Smooth muscle cell (in vitro differentiated cells): ENCODE measurements at regions not wholly inside any gene's neighbourhood (a gene's known extent, or its start where the extent isn't known, plus 50 kb on each side); places are given as distances from the start of the nearest gene placed in this dataset.

Experiments used
- DNase-seq: peaks from one replicate; lab custom pipeline; 2025; ENCODE audit not compliant: unreplicated experiment; lab: John Stamatoyannopoulos, UW
- H2AFZ ChIP-seq: fragments of 200-600 bp; sonication (generic); 2 replicates; pipeline ENCODE4 v1.6.0; 2016; ENCODE audit warnings: antibody characterized with exemption, low read depth, mild to moderate bottlenecking
- H3F3A ChIP-seq: fragments of 200-600 bp; sonication (generic); 2 replicates; pipeline ENCODE4 v1.6.0; 2017; ENCODE audit warnings: antibody characterized with exemption, low read depth
- H3K27ac ChIP-seq: fragments of 200-600 bp; sonication (generic); 2 replicates; pipeline ENCODE4 v1.5.1; 2016; ENCODE audit warnings: low read depth, mild to moderate bottlenecking
- H3K27me3 ChIP-seq: fragments of 200-600 bp; sonication (generic); 2 replicates; pipeline ENCODE4 v1.6.1; 2016; ENCODE audit warnings: low read depth, mild to moderate bottlenecking
- H3K36me3 ChIP-seq: fragments of 200-600 bp; sonication (generic); 2 replicates; pipeline ENCODE4 v1.5.1; 2016; ENCODE audit warnings: low read depth
- H3K4me1 ChIP-seq: fragments of 200-600 bp; sonication (generic); 2 replicates; pipeline ENCODE4 v1.5.1; 2016; ENCODE audit warnings: low read depth
- H3K4me2 ChIP-seq: fragments of 200-600 bp; sonication (generic); 2 replicates; pipeline ENCODE4 v1.6.0; 2016; ENCODE audit warnings: mild to moderate bottlenecking
- H3K4me3 ChIP-seq: fragments of 200-600 bp; sonication (generic); 2 replicates; pipeline ENCODE4 v1.5.1; 2016; ENCODE audit warnings: mild to moderate bottlenecking
- H3K79me2 ChIP-seq: fragments of 200-600 bp; sonication (generic); 2 replicates; pipeline ENCODE4 v1.6.0; 2016; ENCODE audit warnings: low read depth, mild to moderate bottlenecking
- H3K9ac ChIP-seq: fragments of 200-600 bp; sonication (generic); 2 replicates; pipeline ENCODE4 v1.6.0; 2016; ENCODE audit warnings: low read depth
- H3K9me3 ChIP-seq: fragments of 200-600 bp; sonication (generic); replicated peaks from 2 replicates; pipeline ENCODE4 v1.5.1; 2016; ENCODE audit warnings: low read depth
- H4K20me1 ChIP-seq: fragments of 200-600 bp; sonication (generic); 2 replicates; pipeline ENCODE4 v1.6.0; 2016; ENCODE audit warnings: low read depth
- WGBS: methylation state at CpG from one replicate; pipeline ENCODE4 v1.1.7; 2016; ENCODE audit warnings: low lambda C conversion rate; 5-methylcytosine and 5-hydroxymethylcytosine counted together
- TF ChIP-seq, protein P1 (sequence below): fragments of 200-600 bp; sonication (generic); IDR thresholded peaks from 2 replicates; pipeline ENCODE4 v1.5.1; 2017; ENCODE audit warnings: borderline replicate concordance, mild to moderate bottlenecking, antibody characterized with exemption; ENCODE audit not compliant: insufficient read depth, poor library complexity, severe bottlenecking

DNA sequence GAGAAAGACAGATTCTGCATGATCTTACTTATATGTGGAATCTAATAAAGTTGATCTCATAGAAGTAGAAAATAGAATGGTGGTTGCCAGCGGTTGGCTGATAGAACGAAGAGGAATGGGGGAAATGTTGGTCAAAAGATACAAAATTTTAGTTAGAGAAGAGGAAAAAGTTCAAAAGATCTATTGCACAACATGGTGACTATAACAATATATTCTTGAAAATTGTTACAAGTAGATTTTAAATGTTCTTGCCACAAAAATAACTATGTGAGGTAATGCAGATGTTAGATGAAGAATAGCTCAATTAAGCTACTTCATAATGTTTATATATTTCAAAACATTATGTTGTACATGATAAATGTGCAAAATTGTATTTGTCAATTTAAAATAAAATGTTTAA, 112.3 kb upstream of the SMIM30 start:
- Histone ChIP-seq H3K27me3 (no peaks in the 10 kb centered on the region), H3K36me3 (no peaks in the 10 kb centered on the region), H3K4me2 (no peak overlapping the region), H4K20me1 (no peaks in the 10 kb centered on the region), H3K9me3 (no peaks in the 10 kb centered on the region), H3K9ac (no peak overlapping the region), H3K4me3 (no peak overlapping the region), H3F3A (no peaks in the 10 kb centered on the region), H3K27ac (no peak overlapping the region), H3K4me1 (no peaks in the 10 kb centered on the region), H3K79me2 (no peaks in the 10 kb centered on the region), H2AFZ (no peak overlapping the region)
- 79% methylated on average over 2 of the region's 2 CpGs for WGBS
- TF ChIP-seq, protein P1, sequence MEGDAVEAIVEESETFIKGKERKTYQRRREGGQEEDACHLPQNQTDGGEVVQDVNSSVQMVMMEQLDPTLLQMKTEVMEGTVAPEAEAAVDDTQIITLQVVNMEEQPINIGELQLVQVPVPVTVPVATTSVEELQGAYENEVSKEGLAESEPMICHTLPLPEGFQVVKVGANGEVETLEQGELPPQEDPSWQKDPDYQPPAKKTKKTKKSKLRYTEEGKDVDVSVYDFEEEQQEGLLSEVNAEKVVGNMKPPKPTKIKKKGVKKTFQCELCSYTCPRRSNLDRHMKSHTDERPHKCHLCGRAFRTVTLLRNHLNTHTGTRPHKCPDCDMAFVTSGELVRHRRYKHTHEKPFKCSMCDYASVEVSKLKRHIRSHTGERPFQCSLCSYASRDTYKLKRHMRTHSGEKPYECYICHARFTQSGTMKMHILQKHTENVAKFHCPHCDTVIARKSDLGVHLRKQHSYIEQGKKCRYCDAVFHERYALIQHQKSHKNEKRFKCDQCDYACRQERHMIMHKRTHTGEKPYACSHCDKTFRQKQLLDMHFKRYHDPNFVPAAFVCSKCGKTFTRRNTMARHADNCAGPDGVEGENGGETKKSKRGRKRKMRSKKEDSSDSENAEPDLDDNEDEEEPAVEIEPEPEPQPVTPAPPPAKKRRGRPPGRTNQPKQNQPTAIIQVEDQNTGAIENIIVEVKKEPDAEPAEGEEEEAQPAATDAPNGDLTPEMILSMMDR: no peak
- DNase-seq: no peak

DNA sequence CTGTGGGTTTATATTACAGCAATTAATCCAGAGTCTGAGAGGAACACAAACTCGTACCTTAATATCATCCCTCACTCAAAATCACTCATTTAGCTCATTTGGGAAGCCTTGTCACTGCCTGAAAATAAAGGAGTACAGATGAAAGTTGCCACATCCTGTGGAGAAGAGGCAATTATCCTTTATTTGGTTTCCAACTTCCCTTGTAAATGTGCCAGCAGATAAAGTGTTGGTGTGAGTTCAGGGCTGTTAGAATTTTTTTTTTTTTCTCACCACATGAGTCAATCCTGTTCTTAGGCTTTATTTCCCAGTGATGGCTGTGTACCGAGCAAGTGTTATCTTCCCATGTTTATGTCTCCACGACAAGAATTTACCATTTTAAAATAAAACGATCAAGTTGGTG, 99.0 kb upstream of the SMIM30 start:
- 25% methylated on average over 4 of the region's 4 CpGs for whole genome bisulfite sequencing
- H3K79me2 ChIP-seq: no peaks in the 10 kb centered on the region
- no peaks in the 10 kb centered on the region for H4K20me1 ChIP-seq
- H3K36me3 ChIP-seq: no peaks in the 10 kb centered on the region
- H3K9ac ChIP-seq: no peak overlapping the region
- TF ChIP-seq, protein P1: no peak
- no peak for DNase-seq
- peaks cover 11% of the 10 kb centered on the region for H3K27me3 ChIP-seq
- no peaks in the 10 kb centered on the region for H3K9me3 ChIP-seq
- H2AFZ ChIP-seq: peak overlapping the region; percentile 53
- no peak overlapping the region for H3K4me3 ChIP-seq
- no peak overlapping the region for H3K4me2 ChIP-seq
- no peaks in the 10 kb centered on the region for H3F3A ChIP-seq
- no peaks in the 10 kb centered on the region for H3K4me1 ChIP-seq
- no peak overlapping the region for H3K27ac ChIP-seq

DNA sequence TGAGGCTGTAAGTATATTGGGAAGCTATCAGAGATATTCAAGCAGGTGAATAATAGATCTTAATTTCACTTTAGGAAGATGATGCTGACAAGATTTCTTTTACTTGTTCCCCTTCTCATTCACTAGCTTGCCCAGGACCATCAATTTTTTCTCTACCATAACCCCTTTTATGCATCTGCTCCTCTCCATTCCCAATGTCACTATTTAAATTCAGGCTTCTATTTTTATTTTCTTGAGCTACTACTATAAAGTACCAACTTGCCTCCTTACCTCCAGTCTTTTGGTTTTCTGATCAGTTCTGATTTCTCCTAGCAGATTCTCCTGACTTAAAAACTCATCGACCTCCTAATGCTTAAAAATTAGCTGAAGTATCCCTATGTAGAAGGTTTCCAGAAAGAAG, 97.7 kb upstream of the SMIM30 start:
- Histone ChIP-seq H3K27ac (no peak overlapping the region), H3K79me2 (no peaks in the 10 kb centered on the region), H3F3A (no peaks in the 10 kb centered on the region), H3K4me3 (no peak overlapping the region), H2AFZ (no peak overlapping the region), H3K36me3 (no peaks in the 10 kb centered on the region), H3K4me2 (no peak overlapping the region), H4K20me1 (no peaks in the 10 kb centered on the region), H3K9ac (no peak overlapping the region), H3K4me1 (no peaks in the 10 kb centered on the region), H3K27me3 (peaks cover 11% of the 10 kb centered on the region), H3K9me3 (no peaks in the 10 kb centered on the region)
- WGBS: 77% methylated on average over 1 of the region's 1 CpG
- TF ChIP-seq, protein P1: no peak
- DNase-seq: no peak

DNA sequence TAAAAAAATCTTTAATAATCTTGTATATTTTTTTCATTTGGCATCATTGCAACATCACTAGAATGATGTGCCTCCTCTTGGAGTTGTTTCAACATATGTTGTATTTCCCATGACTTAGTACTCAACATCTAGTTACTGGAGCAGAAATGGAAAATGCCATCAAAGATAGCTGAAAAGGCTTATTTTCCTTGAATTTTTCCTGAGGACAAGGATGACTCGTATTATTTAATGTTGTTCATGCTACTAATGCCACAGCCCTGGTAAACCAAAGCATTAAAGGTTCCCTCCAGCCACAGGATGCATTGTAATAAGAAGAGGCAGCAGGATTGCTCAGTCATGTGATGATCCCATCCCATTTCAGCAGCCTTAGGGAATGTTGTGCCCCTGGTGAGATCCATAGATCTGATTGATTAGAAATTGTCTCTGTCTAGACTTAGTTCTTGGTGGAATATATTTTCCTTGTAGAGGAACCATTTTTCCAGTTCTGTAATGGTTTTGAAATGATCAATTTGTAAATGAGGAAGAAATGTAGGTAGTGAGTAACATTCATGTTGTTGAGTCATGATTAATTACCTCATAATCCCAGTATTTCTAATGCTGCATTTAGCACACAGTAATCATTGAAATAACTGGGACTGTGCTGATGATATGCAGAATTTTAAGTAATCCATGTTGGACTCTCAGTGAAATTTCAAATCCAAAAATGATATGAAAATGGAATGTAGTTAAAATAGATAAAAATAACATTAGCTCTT, 91.3 kb upstream of the SMIM30 start:
- Histone ChIP-seq H3F3A (no peaks in the 10 kb centered on the region), H3K9me3 (no peaks in the 10 kb centered on the region), H4K20me1 (no peaks in the 10 kb centered on the region), H3K27ac (no peak overlapping the region), H2AFZ (no peak overlapping the region), H3K27me3 (no peaks in the 10 kb centered on the region), H3K4me3 (no peak overlapping the region), H3K4me2 (no peak overlapping the region), H3K4me1 (no peaks in the 10 kb centered on the region), H3K9ac (no peak overlapping the region), H3K36me3 (no peaks in the 10 kb centered on the region), H3K79me2 (no peaks in the 10 kb centered on the region)
- TF ChIP-seq, protein P1: no peak
- no peak for DNase-seq
- WGBS: 62% methylated on average over 1 of the region's 1 CpG
